ENCODE measurements at regions not wholly inside any gene's neighbourhood (a gene's known extent, or its start where the extent isn't known, plus 50 kb on each side); places are given as distances from the start of the nearest gene placed in this dataset.

DNA sequence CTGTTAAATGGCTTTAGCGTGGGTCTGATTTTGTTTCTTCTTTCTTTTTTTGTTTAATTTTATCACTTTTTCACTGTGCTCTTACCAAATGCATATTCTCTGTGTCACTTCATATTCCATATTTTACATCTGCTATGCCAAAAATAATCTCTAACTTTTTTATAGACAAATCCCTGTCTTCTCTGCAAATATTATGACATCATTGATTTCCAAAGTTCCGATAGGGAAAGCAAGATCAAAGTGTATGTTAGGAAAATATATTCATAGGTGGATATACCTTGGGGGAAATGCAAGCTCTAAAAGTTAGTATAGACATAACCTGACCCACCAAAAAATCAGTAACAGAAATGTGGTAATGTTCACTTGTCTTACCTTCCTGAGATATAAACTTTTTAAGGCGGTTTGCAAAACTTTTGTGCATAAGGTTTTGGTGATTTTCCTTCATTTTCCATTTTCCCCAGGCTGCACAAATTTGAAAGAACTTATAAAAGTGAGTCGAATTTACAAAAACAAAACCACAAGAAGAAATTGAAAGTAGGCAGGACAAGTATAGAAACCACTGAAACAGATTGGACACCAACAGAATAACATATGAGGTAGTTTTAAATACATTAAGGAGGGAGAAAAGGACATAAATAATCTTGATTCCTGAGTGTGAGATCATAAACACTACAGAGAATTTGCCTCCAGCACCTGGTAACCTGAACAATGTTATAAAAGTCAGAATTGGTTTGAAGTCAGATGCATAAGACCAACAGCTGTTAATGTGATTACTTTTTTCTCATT, 63.1 kb upstream of the TFEC start:
- TF ChIP-seq, protein P1, sequence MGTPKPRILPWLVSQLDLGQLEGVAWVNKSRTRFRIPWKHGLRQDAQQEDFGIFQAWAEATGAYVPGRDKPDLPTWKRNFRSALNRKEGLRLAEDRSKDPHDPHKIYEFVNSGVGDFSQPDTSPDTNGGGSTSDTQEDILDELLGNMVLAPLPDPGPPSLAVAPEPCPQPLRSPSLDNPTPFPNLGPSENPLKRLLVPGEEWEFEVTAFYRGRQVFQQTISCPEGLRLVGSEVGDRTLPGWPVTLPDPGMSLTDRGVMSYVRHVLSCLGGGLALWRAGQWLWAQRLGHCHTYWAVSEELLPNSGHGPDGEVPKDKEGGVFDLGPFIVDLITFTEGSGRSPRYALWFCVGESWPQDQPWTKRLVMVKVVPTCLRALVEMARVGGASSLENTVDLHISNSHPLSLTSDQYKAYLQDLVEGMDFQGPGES (IDR thresholded peaks at IDR 0.05; ENCODE audit: low read depth, low read length): no peak
- TF ChIP-seq, protein P2, sequence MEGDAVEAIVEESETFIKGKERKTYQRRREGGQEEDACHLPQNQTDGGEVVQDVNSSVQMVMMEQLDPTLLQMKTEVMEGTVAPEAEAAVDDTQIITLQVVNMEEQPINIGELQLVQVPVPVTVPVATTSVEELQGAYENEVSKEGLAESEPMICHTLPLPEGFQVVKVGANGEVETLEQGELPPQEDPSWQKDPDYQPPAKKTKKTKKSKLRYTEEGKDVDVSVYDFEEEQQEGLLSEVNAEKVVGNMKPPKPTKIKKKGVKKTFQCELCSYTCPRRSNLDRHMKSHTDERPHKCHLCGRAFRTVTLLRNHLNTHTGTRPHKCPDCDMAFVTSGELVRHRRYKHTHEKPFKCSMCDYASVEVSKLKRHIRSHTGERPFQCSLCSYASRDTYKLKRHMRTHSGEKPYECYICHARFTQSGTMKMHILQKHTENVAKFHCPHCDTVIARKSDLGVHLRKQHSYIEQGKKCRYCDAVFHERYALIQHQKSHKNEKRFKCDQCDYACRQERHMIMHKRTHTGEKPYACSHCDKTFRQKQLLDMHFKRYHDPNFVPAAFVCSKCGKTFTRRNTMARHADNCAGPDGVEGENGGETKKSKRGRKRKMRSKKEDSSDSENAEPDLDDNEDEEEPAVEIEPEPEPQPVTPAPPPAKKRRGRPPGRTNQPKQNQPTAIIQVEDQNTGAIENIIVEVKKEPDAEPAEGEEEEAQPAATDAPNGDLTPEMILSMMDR (IDR thresholded peaks at IDR 0.05): no peak
- no peak for TF ChIP-seq RFX5 (IDR thresholded peaks at IDR 0.05; ENCODE audit: low read length)
- no peak for TF ChIP-seq TEAD4 (IDR thresholded peaks at IDR 0.05; ENCODE audit: borderline replicate concordance, insufficient read depth)
- TF ChIP-seq RAD21 (IDR thresholded peaks at IDR 0.05; ENCODE audit: low read length): no peak
- TF ChIP-seq, protein P3, sequence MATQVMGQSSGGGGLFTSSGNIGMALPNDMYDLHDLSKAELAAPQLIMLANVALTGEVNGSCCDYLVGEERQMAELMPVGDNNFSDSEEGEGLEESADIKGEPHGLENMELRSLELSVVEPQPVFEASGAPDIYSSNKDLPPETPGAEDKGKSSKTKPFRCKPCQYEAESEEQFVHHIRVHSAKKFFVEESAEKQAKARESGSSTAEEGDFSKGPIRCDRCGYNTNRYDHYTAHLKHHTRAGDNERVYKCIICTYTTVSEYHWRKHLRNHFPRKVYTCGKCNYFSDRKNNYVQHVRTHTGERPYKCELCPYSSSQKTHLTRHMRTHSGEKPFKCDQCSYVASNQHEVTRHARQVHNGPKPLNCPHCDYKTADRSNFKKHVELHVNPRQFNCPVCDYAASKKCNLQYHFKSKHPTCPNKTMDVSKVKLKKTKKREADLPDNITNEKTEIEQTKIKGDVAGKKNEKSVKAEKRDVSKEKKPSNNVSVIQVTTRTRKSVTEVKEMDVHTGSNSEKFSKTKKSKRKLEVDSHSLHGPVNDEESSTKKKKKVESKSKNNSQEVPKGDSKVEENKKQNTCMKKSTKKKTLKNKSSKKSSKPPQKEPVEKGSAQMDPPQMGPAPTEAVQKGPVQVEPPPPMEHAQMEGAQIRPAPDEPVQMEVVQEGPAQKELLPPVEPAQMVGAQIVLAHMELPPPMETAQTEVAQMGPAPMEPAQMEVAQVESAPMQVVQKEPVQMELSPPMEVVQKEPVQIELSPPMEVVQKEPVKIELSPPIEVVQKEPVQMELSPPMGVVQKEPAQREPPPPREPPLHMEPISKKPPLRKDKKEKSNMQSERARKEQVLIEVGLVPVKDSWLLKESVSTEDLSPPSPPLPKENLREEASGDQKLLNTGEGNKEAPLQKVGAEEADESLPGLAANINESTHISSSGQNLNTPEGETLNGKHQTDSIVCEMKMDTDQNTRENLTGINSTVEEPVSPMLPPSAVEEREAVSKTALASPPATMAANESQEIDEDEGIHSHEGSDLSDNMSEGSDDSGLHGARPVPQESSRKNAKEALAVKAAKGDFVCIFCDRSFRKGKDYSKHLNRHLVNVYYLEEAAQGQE (IDR thresholded peaks at IDR 0.05; ENCODE audit: low read depth, low read length): no peak
- TF ChIP-seq YY1 (IDR thresholded peaks at IDR 0.05; ENCODE audit: low read depth): no peak
- TF ChIP-seq TAF1 (IDR thresholded peaks at IDR 0.05; ENCODE audit: borderline replicate concordance, low read depth, low read length): no peak
- TF ChIP-seq POLR2AphosphoS5 (IDR thresholded peaks at IDR 0.05; ENCODE audit: low read depth, low read length): no peak
- no peak for TF ChIP-seq SIN3A (IDR thresholded peaks at IDR 0.05; ENCODE audit: borderline replicate concordance, low read depth, low read length)
- no peak for TF ChIP-seq FOXM1 (IDR thresholded peaks at IDR 0.05; ENCODE audit: low read depth)
- TF ChIP-seq CHD2 (IDR thresholded peaks at IDR 0.05; ENCODE audit: low read length, partially characterized antibody): no peak
